PC-3 (cell line): ENCODE measurements at regions not wholly inside any gene's neighbourhood (a gene's known extent, or its start where the extent isn't known, plus 50 kb on each side); places are given as distances from the start of the nearest gene placed in this dataset.

Experiments used
- CTCF ChIP-seq: fragments of 300-600 bp; sonication (generic); conservative IDR thresholded peaks from 2 replicates; pipeline ENCODE4 v1.5.1; 2017; ENCODE audit warnings: antibody characterized with exemption, low read depth, mild to moderate bottlenecking, low read length
- EZH2 ChIP-seq: fragments of 300-600 bp; sonication (generic); IDR thresholded peaks from one replicate; pipeline ENCODE4 v1.6.1; 2017; ENCODE audit warnings: antibody characterized with exemption, mild to moderate bottlenecking, low read length; ENCODE audit not compliant: unreplicated experiment
- EZH2phosphoT487 ChIP-seq: fragments of 300-600 bp; sonication (generic); IDR thresholded peaks from 2 replicates; pipeline ENCODE4 v1.6.1; 2018; ENCODE audit warnings: mild to moderate bottlenecking, antibody characterized with exemption, low read length, borderline replicate concordance

GRCh38 chr10:105494944-105495343 lies 853.9 kb downstream of the SORCS3 start:
- TF ChIP-seq EZH2phosphoT487 (no peak), CTCF (no peak), EZH2 (no peak)
